Calu3 (cell line): ENCODE measurements at regions not wholly inside any gene's neighbourhood (a gene's known extent, or its start where the extent isn't known, plus 50 kb on each side); places are given as distances from the start of the nearest gene placed in this dataset.

Source experiments
- BruUV-seq: library from RNA; stranded (reverse); fragments of 400-500 nt; replicated peaks from 2 replicates; lab custom pipeline; 2021; lab: Mats Ljungman, UMichigan
- CTCF ChIA-PET: fragments of 300-600 bp; sonication (Branson Sonifier 250); formaldehyde crosslinking; loops from one replicate; lab custom pipeline; 2022; ENCODE audit warnings: antibody characterized with exemption; lab: Charles Lee
- DNase-seq: peaks from one replicate; pipeline ENCODE4 v3.0.0; 2022
- H3K27ac Mint-ChIP-seq: one replicate; pipeline ENCODE4 v1.8.0; 2022; ENCODE audit warnings: mixed read lengths; ENCODE audit not compliant: unreplicated experiment
- H3K27me3 Mint-ChIP-seq: one replicate; pipeline ENCODE4 v1.8.0; 2022; ENCODE audit warnings: mixed read lengths; ENCODE audit not compliant: unreplicated experiment
- H3K36me3 Mint-ChIP-seq: one replicate; pipeline ENCODE4 v1.8.0; 2022; ENCODE audit warnings: mild to moderate bottlenecking, moderate library complexity, mixed read lengths; ENCODE audit not compliant: insufficient read depth, unreplicated experiment
- H3K4me1 Mint-ChIP-seq: one replicate; pipeline ENCODE4 v1.8.0; 2022; ENCODE audit warnings: mild to moderate bottlenecking, low read depth, mixed read lengths; ENCODE audit not compliant: unreplicated experiment
- H3K4me3 Mint-ChIP-seq: one replicate; pipeline ENCODE4 v1.8.0; 2022; ENCODE audit warnings: mild to moderate bottlenecking, low read depth, moderate library complexity, mixed read lengths; ENCODE audit not compliant: unreplicated experiment
- H3K9me3 Mint-ChIP-seq: one replicate; pipeline ENCODE4 v1.8.0; 2022; ENCODE audit warnings: low read depth, mixed read lengths; ENCODE audit not compliant: unreplicated experiment
- CTCF ChIP-seq: fragments of 200-600 bp; IDR thresholded peaks from one replicate; pipeline ENCODE4 v1.8.0; 2022; ENCODE audit warnings: antibody characterized with exemption; ENCODE audit not compliant: unreplicated experiment
- intact Hi-C: fragments of 100-400 bp; cut with micrococcal nuclease; formaldehyde crosslinking; loops from one replicate; pipeline ENCODE4 v1.10.0; 2022; ENCODE audit not compliant: unreplicated experiment

- BruUV-seq, result no TSS peak
- no peak overlapping the region for H3K4me3 Mint-ChIP-seq
- H3K9me3 Mint-ChIP-seq, result no peaks in the 10 kb centered on the region
- H3K27ac Mint-ChIP-seq, result no peak overlapping the region
- CTCF ChIA-PET, result no interaction called here
- intact Hi-C loops, result loop anchor here (10.0 kb wide), 1 partner anchor 469 kb away; no protein-coding TSS in a partner anchor
- no peak for TF ChIP-seq CTCF
- H3K36me3 Mint-ChIP-seq, result no peaks in the 10 kb centered on the region
- peaks cover 21% of the 10 kb centered on the region for H3K27me3 Mint-ChIP-seq
- no peaks in the 10 kb centered on the region for H3K4me1 Mint-ChIP-seq
- DNase-seq, result no peak
These were observed 140.5 kb upstream of the SLC30A5 start for GRCh38 chr5:68953231-68953874.

GRCh38 chr5:68953875-68954617 lies 139.8 kb upstream of the SLC30A5 start:
- Mint-ChIP-seq H3K27ac (no peak overlapping the region), H3K4me1 (no peaks in the 10 kb centered on the region), H3K9me3 (no peaks in the 10 kb centered on the region), H3K27me3 (peaks cover 15% of the 10 kb centered on the region), H3K4me3 (no peak overlapping the region), H3K36me3 (no peaks in the 10 kb centered on the region)
- CTCF ChIA-PET, result no interaction called here
- intact Hi-C loops, result loop anchor here (10.0 kb wide), 1 partner anchor 469 kb away; no protein-coding TSS in a partner anchor
- no peak for TF ChIP-seq CTCF
- DNase-seq, result no peak
- no TSS peak for BruUV-seq

GRCh38 chr5:68954618-68954910 lies 139.2 kb upstream of the SLC30A5 start:
- BruUV-seq, result no TSS peak
- H3K27ac Mint-ChIP-seq, result no peak overlapping the region
- TF ChIP-seq CTCF, result no peak
- no peaks in the 10 kb centered on the region for H3K4me1 Mint-ChIP-seq
- CTCF ChIA-PET, result no interaction called here
- DNase-seq, result no peak
- H3K27me3 Mint-ChIP-seq, result peaks cover 9% of the 10 kb centered on the region
- intact Hi-C loops, result loop anchor here (10.0 kb wide), 1 partner anchor 470 kb away; no protein-coding TSS in a partner anchor
- no peaks in the 10 kb centered on the region for H3K36me3 Mint-ChIP-seq
- no peak overlapping the region for H3K4me3 Mint-ChIP-seq
- H3K9me3 Mint-ChIP-seq, result no peaks in the 10 kb centered on the region

DNA sequence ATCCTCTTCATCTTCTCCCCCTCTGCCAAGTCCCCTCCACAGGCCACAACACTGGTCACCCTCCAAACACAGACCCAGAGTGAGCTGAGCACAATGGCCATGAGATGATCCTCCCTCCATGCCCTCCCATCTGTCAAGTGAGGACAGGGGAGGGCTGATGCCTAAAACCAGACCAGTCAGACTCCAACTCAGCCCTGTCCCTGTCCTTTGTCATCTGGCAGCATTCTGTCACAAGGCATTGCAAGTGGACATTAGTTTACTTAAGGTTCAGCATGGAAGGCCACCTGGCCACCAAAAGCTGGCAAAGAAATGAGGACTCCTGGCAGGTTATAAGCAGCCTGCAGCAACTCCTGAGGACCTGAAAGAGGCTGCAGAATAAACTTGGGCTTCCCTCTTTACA lies 136.2 kb upstream of the SLC30A5 start:
- peaks cover 2% of the 10 kb centered on the region for H3K4me1 Mint-ChIP-seq
- no peak for TF ChIP-seq CTCF
- CTCF ChIA-PET, result no interaction called here
- no peak overlapping the region for H3K4me3 Mint-ChIP-seq
- H3K27me3 Mint-ChIP-seq, result no peaks in the 10 kb centered on the region
- no peak overlapping the region for H3K27ac Mint-ChIP-seq
- no TSS peak for BruUV-seq
- intact Hi-C loops, result loop anchor here (10.0 kb wide), 1 partner anchor 473 kb away; no protein-coding TSS in a partner anchor
- no peak for DNase-seq
- H3K9me3 Mint-ChIP-seq, result no peaks in the 10 kb centered on the region
- no peaks in the 10 kb centered on the region for H3K36me3 Mint-ChIP-seq
